ENCODE measurements at regions not wholly inside any gene's neighbourhood (a gene's known extent, or its start where the extent isn't known, plus 50 kb on each side); places are given as distances from the start of the nearest gene placed in this dataset.

- TF ChIP-seq, protein P1, sequence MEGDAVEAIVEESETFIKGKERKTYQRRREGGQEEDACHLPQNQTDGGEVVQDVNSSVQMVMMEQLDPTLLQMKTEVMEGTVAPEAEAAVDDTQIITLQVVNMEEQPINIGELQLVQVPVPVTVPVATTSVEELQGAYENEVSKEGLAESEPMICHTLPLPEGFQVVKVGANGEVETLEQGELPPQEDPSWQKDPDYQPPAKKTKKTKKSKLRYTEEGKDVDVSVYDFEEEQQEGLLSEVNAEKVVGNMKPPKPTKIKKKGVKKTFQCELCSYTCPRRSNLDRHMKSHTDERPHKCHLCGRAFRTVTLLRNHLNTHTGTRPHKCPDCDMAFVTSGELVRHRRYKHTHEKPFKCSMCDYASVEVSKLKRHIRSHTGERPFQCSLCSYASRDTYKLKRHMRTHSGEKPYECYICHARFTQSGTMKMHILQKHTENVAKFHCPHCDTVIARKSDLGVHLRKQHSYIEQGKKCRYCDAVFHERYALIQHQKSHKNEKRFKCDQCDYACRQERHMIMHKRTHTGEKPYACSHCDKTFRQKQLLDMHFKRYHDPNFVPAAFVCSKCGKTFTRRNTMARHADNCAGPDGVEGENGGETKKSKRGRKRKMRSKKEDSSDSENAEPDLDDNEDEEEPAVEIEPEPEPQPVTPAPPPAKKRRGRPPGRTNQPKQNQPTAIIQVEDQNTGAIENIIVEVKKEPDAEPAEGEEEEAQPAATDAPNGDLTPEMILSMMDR (IDR thresholded peaks at IDR 0.05) = no peak
- DNase-seq = no peak
- H3K79me2 ChIP-seq (ENCODE audit: insufficient read depth, low read length) = no peaks in the 10 kb centered on the region
- no peak overlapping the region for H3K27ac ChIP-seq (ENCODE audit: low read depth in 1 of 2, low read length in 2 of 2)
- no peak overlapping the region for H3K4me3 ChIP-seq (replicated peaks in 1 of 3; ENCODE audit: low read depth in 2 of 3, low read length in 3 of 3)
- Mint-ChIP-seq H3K4me3 (no peak overlapping the region), H3K9me3 (peaks cover 0 to 8% (median 5%) of the 10 kb centered on the region in 7 donors), H3K27me3 (ENCODE audit: low read depth in 3 of 3) (no peaks in the 10 kb centered on the region), H3K36me3 (no peaks in the 10 kb centered on the region), H3K4me1 (no peaks in the 10 kb centered on the region), H3K27ac (no peak overlapping the region)
- H3K4me2 ChIP-seq (replicated peaks; ENCODE audit: extremely low read depth, low read length, poor library complexity, severe bottlenecking) = no peak overlapping the region
- H3K9me3 ChIP-seq (replicated peaks in 1 of 2; ENCODE audit: control insufficient read depth in 1 of 2, insufficient read depth in 1 of 2, low read length in 2 of 2) = peaks cover 0 to 4% of the 10 kb centered on the region in 2 donors
- H4K20me1 ChIP-seq (ENCODE audit: insufficient read depth, low read length) = no peaks in the 10 kb centered on the region
- no peaks in the 10 kb centered on the region for H3K4me1 ChIP-seq (ENCODE audit: control insufficient read depth in 1 of 2, insufficient read depth in 2 of 2, low read length in 2 of 2)
- intact Hi-C loops (cut with micrococcal nuclease) = no loop called here
- no CpG with 5 or more reads among the region's 4 CpGs for WGBS (ENCODE audit: insufficient coverage)
- H3K36me3 ChIP-seq (replicated peaks in 1 of 2; ENCODE audit: control insufficient read depth in 1 of 2, insufficient read depth in 2 of 2, low read length in 2 of 2) = no peaks in the 10 kb centered on the region
- no peaks in the 10 kb centered on the region for H3K27me3 ChIP-seq (ENCODE audit: control insufficient read depth in 2 of 2, insufficient read depth in 2 of 2, low read length in 2 of 2)
- H2AFZ ChIP-seq (ENCODE audit: insufficient read depth, low read depth, low read length, poor library complexity, severe bottlenecking) = no peak overlapping the region
- no peak overlapping the region for H3K9ac ChIP-seq (ENCODE audit: insufficient read depth, low read length, poor library complexity, severe bottlenecking)
Measured at GRCh38 chr10:83075016-83075814, 1064.1 kb upstream of the GHITM start.

DNA sequence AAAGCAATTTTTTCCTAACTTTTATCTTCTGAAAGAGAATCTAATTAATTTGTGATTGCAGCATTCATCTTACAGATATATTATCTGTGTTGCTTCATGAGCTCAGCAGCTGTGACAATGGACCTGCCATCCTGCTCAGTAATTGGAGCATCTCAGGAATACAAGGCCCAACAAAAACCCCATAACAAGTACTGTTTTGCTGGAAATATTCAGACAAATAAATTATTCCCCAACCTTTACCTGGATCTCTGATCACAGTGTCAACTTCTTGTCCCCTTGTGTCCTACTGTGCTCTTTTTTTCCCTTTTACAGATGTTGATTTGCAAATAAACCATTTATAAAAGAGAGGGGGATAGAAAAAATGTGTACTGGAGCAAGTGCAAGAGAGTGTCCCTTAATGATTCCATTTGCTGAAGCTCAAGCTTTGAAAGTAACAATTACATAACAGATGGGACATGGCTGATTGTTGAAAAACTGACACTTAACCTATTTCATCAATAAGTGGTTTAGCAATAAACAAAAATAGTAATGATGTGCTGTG lies 1063.4 kb upstream of the GHITM start:
- H3K27me3 Mint-ChIP-seq (ENCODE audit: low read depth in 3 of 3) = no peaks in the 10 kb centered on the region
- no peak overlapping the region for H3K27ac Mint-ChIP-seq
- TF ChIP-seq, protein P1 (IDR thresholded peaks at IDR 0.05) = no peak
- Histone ChIP-seq H3K4me2 (replicated peaks; ENCODE audit: extremely low read depth, low read length, poor library complexity, severe bottlenecking) (no peak overlapping the region), H3K4me3 (replicated peaks in 1 of 3; ENCODE audit: low read depth in 2 of 3, low read length in 3 of 3) (no peak overlapping the region), H3K27ac (ENCODE audit: low read depth in 1 of 2, low read length in 2 of 2) (no peak overlapping the region), H3K9ac (ENCODE audit: insufficient read depth, low read length, poor library complexity, severe bottlenecking) (no peak overlapping the region), H3K9me3 (replicated peaks in 1 of 2; ENCODE audit: control insufficient read depth in 1 of 2, insufficient read depth in 1 of 2, low read length in 2 of 2) (peaks cover 0 to 5% of the 10 kb centered on the region in 2 donors), H2AFZ (ENCODE audit: insufficient read depth, low read depth, low read length, poor library complexity, severe bottlenecking) (no peak overlapping the region), H3K79me2 (ENCODE audit: insufficient read depth, low read length) (no peaks in the 10 kb centered on the region), H3K36me3 (replicated peaks in 1 of 2; ENCODE audit: control insufficient read depth in 1 of 2, insufficient read depth in 2 of 2, low read length in 2 of 2) (no peaks in the 10 kb centered on the region), H4K20me1 (ENCODE audit: insufficient read depth, low read length) (no peaks in the 10 kb centered on the region), H3K4me1 (ENCODE audit: control insufficient read depth in 1 of 2, insufficient read depth in 2 of 2, low read length in 2 of 2) (no peaks in the 10 kb centered on the region), H3K27me3 (ENCODE audit: control insufficient read depth in 2 of 2, insufficient read depth in 2 of 2, low read length in 2 of 2) (no peaks in the 10 kb centered on the region)
- H3K9me3 Mint-ChIP-seq = peaks cover 0 to 10% (median 5%) of the 10 kb centered on the region in 7 donors
- H3K4me1 Mint-ChIP-seq = no peaks in the 10 kb centered on the region
- no peak for DNase-seq
- H3K36me3 Mint-ChIP-seq = no peaks in the 10 kb centered on the region
- intact Hi-C loops (cut with micrococcal nuclease) = no loop called here
- H3K4me3 Mint-ChIP-seq = no peak overlapping the region

Data from CD14-positive monocyte (primary cell).